GM23338 (cell line): ENCODE measurements at regions not wholly inside any gene's neighbourhood (a gene's known extent, or its start where the extent isn't known, plus 50 kb on each side); places are given as distances from the start of the nearest gene placed in this dataset.

ENCODE experiments used
- ATAC-seq: fragments of 200-7000 bp; cut with Tn5 transposase; 3 replicates; pipeline ENCODE4 v1.9.1; 2020
- DNase-seq: peaks from one replicate; pipeline ENCODE4 v3.0.0-alpha.2; 2015; ENCODE audit warnings: low spot score
- H2AFZ ChIP-seq: fragments of 200-600 bp; sonication (generic); 2 replicates; pipeline ENCODE4 v1.8.0; 2016; ENCODE audit warnings: antibody characterized with exemption, mild to moderate bottlenecking, moderate library complexity
- H3F3A ChIP-seq: fragments of 200-600 bp; sonication (generic); replicated peaks from 2 replicates; pipeline ENCODE4 v1.8.0; 2017; ENCODE audit warnings: antibody characterized with exemption, mixed run types, low read depth
- H3K27ac ChIP-seq: fragments of 200-600 bp; sonication (generic); 2 replicates; pipeline ENCODE4 v1.6.1; 2016; ENCODE audit warnings: low read depth
- H3K27me3 ChIP-seq: fragments of 200-600 bp; sonication (generic); 2 replicates; pipeline ENCODE4 v1.8.0; 2016; ENCODE audit warnings: mild to moderate bottlenecking, mixed run types, moderate library complexity; ENCODE audit not compliant: insufficient read depth
- H3K36me3 ChIP-seq: fragments of 200-600 bp; sonication (generic); 2 replicates; pipeline ENCODE4 v1.8.0; 2016; ENCODE audit warnings: mild to moderate bottlenecking; ENCODE audit not compliant: insufficient read depth
- H3K4me1 ChIP-seq: fragments of 200-600 bp; sonication (generic); 2 replicates; pipeline ENCODE4 v1.8.0; 2016; ENCODE audit warnings: mild to moderate bottlenecking, moderate library complexity; ENCODE audit not compliant: insufficient read depth
- H3K4me2 ChIP-seq: fragments of 200-600 bp; sonication (generic); 2 replicates; pipeline ENCODE4 v1.7.1; 2017; ENCODE audit warnings: mixed run types
- H3K4me3 ChIP-seq: fragments of 200-600 bp; sonication (generic); 2 replicates; pipeline ENCODE4 v1.6.1; 2016; ENCODE audit warnings: mixed run types
- H3K79me2 ChIP-seq: fragments of 200-600 bp; sonication (generic); replicated peaks from 2 replicates; pipeline ENCODE4 v1.8.0; 2017; ENCODE audit warnings: mild to moderate bottlenecking; ENCODE audit not compliant: insufficient read depth
- H3K9me2 ChIP-seq: fragments of 200-600 bp; sonication (generic); 2 replicates; pipeline ENCODE4 v1.8.0; 2017; ENCODE audit not compliant: insufficient read depth
- H4K20me1 ChIP-seq: fragments of 200-600 bp; sonication (generic); replicated peaks from 2 replicates; pipeline ENCODE4 v1.8.0; 2017; ENCODE audit warnings: mild to moderate bottlenecking; ENCODE audit not compliant: insufficient read depth
- H3K27ac Mint-ChIP-seq: 2 replicates; pipeline ENCODE4 v1.8.0; 2020; ENCODE audit warnings: inconsistent platforms, mild to moderate bottlenecking, moderate library complexity, mixed read lengths
- H3K27me3 Mint-ChIP-seq: 3 replicates; pipeline ENCODE4 v1.8.0; 2022; ENCODE audit warnings: low read depth, mild to moderate bottlenecking, moderate library complexity, mixed read lengths, inconsistent platforms; ENCODE audit not compliant: insufficient read depth, poor library complexity
- H3K36me3 Mint-ChIP-seq: 3 replicates; pipeline ENCODE4 v1.8.0; 2021; ENCODE audit warnings: low read depth, mild to moderate bottlenecking, inconsistent platforms, moderate library complexity, mixed read lengths
- H3K4me1 Mint-ChIP-seq: 3 replicates; pipeline ENCODE4 v1.8.0; 2020; ENCODE audit warnings: mild to moderate bottlenecking, inconsistent platforms, mixed read lengths
- H3K4me3 Mint-ChIP-seq: 3 replicates; pipeline ENCODE4 v1.8.0; 2021; ENCODE audit warnings: moderate library complexity, mild to moderate bottlenecking, inconsistent platforms, mixed read lengths
- H3K9me3 Mint-ChIP-seq: 3 replicates; pipeline ENCODE4 v1.8.0; 2020; ENCODE audit warnings: moderate library complexity, mild to moderate bottlenecking, inconsistent platforms, mixed read lengths
- CREB1 ChIP-seq: fragments of 250-450 bp; sonication (Bioruptor Pico); IDR thresholded peaks from 2 replicates; pipeline ENCODE4 v1.5.0; 2020; ENCODE audit warnings: low read depth, mild to moderate bottlenecking, moderate library complexity
- EZH2 ChIP-seq: fragments of 200-600 bp; sonication (generic); IDR thresholded peaks from one replicate; pipeline ENCODE4 v1.8.0; 2017; ENCODE audit warnings: antibody characterized with exemption, mild to moderate bottlenecking, low read depth; ENCODE audit not compliant: unreplicated experiment
- EZH2phosphoT487 ChIP-seq: fragments of 200-600 bp; sonication (generic); IDR thresholded peaks from one replicate; pipeline ENCODE4 v1.8.1; 2018; ENCODE audit warnings: antibody characterized with exemption; ENCODE audit not compliant: unreplicated experiment
- NANOG ChIP-seq: IDR thresholded peaks from 2 replicates; pipeline ENCODE4 v1.6.1; 2016; ENCODE audit warnings: antibody characterized with exemption, borderline replicate concordance
- POLR2AphosphoS5 ChIP-seq: IDR thresholded peaks from 2 replicates; pipeline ENCODE4 v1.6.1; 2016; ENCODE audit warnings: antibody characterized with exemption, low read depth
- ZNF114 ChIP-seq: fragments of 250-450 bp; sonication (Bioruptor Pico); IDR thresholded peaks from 2 replicates; pipeline ENCODE4 v1.5.0; 2020; ENCODE audit warnings: mild to moderate bottlenecking, moderate library complexity
- ZNF331 ChIP-seq: fragments of 250-450 bp; sonication (Bioruptor Pico); IDR thresholded peaks from 2 replicates; pipeline ENCODE4 v1.5.0; 2020; ENCODE audit warnings: low read depth, mild to moderate bottlenecking, moderate library complexity
- TF ChIP-seq, protein P1 (sequence below): IDR thresholded peaks from 2 replicates; pipeline ENCODE4 v1.6.1; 2016; ENCODE audit warnings: antibody characterized with exemption
- TF ChIP-seq, protein P2 (sequence below): fragments of 250-450 bp; sonication (Bioruptor Pico); IDR thresholded peaks from 2 replicates; pipeline ENCODE4 v1.5.0; 2020; ENCODE audit warnings: mild to moderate bottlenecking, moderate library complexity

- TF ChIP-seq ZNF331 (CRISPR knock-in tag) (no peak), NANOG (no peak)
Observed at GRCh38 chr3:182702216-182702615, 91.1 kb upstream of the ATP11B start (continued).

DNA sequence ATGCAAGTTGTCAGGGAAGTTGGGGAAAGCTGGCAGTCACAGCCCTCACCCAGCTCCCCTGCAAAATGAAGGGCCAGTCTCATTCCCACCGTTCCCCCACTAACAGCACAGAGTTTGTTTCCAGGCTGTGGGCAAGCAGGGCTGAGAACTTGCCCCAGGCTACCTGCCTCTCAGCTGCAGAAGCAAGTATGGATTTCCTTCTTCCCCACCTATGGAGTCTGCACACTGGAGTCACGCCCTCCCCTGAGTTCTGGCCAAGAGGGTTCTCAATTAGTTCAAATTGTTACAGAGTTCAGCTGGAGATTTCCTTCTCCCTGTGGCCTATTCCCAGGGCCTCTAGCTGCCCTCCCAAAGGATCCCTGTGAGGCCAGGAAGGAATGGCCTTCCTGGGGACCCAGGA, 90.1 kb upstream of the ATP11B start:
- H3K79me2 ChIP-seq: no peaks in the 10 kb centered on the region
- Mint-ChIP-seq H3K27ac (no peak overlapping the region), H3K4me3 (no peak overlapping the region), H3K9me3 (no peaks in the 10 kb centered on the region; the same call in 2 of the 3 replicates), H3K36me3 (no peaks in the 10 kb centered on the region), H3K27me3 (peaks cover 2% of the 10 kb centered on the region), H3K4me1 (peaks cover 10% of the 10 kb centered on the region; the same call in 2 of the 3 replicates)
- no peaks in the 10 kb centered on the region for H3K9me2 ChIP-seq
- ATAC-seq (no peak), DNase-seq (no peak)
- no peaks in the 10 kb centered on the region for H3K36me3 ChIP-seq
- no peak overlapping the region for H3K4me2 ChIP-seq
- H3K27ac ChIP-seq: no peak overlapping the region
- H3K4me1 ChIP-seq: 0 out of 2 replicates have a peak, but pooled peaks cover 9% of the 10 kb centered on the region
- H3K27me3 ChIP-seq: no peaks in the 10 kb centered on the region
- TF ChIP-seq ZNF331 (CRISPR knock-in tag): no peak
- no peak for TF ChIP-seq CREB1
- TF ChIP-seq, protein P1, sequence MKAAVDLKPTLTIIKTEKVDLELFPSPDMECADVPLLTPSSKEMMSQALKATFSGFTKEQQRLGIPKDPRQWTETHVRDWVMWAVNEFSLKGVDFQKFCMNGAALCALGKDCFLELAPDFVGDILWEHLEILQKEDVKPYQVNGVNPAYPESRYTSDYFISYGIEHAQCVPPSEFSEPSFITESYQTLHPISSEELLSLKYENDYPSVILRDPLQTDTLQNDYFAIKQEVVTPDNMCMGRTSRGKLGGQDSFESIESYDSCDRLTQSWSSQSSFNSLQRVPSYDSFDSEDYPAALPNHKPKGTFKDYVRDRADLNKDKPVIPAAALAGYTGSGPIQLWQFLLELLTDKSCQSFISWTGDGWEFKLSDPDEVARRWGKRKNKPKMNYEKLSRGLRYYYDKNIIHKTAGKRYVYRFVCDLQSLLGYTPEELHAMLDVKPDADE: no peak
- no peak for TF ChIP-seq EZH2phosphoT487
- no peak for TF ChIP-seq ZNF114 (CRISPR knock-in tag)
- no peak for TF ChIP-seq EZH2
- TF ChIP-seq, protein P2, sequence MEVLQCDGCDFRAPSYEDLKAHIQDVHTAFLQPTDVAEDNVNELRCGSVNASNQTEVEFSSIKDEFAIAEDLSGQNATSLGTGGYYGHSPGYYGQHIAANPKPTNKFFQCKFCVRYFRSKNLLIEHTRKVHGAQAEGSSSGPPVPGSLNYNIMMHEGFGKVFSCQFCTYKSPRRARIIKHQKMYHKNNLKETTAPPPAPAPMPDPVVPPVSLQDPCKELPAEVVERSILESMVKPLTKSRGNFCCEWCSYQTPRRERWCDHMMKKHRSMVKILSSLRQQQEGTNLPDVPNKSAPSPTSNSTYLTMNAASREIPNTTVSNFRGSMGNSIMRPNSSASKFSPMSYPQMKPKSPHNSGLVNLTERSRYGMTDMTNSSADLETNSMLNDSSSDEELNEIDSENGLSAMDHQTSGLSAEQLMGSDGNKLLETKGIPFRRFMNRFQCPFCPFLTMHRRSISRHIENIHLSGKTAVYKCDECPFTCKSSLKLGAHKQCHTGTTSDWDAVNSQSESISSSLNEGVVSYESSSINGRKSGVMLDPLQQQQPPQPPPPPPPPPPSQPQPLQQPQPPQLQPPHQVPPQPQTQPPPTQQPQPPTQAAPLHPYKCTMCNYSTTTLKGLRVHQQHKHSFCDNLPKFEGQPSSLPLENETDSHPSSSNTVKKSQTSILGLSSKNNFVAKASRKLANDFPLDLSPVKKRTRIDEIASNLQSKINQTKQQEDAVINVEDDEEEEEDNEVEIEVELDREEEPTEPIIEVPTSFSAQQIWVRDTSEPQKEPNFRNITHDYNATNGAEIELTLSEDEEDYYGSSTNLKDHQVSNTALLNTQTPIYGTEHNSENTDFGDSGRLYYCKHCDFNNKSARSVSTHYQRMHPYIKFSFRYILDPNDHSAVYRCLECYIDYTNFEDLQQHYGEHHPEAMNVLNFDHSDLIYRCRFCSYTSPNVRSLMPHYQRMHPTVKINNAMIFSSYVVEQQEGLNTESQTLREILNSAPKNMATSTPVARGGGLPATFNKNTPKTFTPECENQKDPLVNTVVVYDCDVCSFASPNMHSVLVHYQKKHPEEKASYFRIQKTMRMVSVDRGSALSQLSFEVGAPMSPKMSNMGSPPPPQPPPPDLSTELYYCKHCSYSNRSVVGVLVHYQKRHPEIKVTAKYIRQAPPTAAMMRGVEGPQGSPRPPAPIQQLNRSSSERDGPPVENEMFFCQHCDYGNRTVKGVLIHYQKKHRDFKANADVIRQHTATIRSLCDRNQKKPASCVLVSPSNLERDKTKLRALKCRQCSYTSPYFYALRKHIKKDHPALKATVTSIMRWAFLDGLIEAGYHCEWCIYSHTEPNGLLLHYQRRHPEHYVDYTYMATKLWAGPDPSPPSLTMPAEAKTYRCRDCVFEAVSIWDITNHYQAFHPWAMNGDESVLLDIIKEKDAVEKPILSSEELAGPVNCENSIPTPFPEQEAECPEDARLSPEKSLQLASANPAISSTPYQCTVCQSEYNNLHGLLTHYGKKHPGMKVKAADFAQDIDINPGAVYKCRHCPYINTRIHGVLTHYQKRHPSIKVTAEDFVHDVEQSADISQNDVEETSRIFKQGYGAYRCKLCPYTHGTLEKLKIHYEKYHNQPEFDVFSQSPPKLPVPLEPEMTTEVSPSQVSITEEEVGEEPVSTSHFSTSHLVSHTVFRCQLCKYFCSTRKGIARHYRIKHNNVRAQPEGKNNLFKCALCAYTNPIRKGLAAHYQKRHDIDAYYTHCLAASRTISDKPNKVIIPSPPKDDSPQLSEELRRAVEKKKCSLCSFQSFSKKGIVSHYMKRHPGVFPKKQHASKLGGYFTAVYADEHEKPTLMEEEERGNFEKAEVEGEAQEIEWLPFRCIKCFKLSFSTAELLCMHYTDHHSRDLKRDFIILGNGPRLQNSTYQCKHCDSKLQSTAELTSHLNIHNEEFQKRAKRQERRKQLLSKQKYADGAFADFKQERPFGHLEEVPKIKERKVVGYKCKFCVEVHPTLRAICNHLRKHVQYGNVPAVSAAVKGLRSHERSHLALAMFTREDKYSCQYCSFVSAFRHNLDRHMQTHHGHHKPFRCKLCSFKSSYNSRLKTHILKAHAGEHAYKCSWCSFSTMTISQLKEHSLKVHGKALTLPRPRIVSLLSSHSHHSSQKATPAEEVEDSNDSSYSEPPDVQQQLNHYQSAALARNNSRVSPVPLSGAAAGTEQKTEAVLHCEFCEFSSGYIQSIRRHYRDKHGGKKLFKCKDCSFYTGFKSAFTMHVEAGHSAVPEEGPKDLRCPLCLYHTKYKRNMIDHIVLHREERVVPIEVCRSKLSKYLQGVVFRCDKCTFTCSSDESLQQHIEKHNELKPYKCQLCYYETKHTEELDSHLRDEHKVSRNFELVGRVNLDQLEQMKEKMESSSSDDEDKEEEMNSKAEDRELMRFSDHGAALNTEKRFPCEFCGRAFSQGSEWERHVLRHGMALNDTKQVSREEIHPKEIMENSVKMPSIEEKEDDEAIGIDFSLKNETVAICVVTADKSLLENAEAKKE (CRISPR knock-in tag): no peak
- no peak for TF ChIP-seq POLR2AphosphoS5
- H3K4me3 ChIP-seq: no peak overlapping the region
- H2AFZ ChIP-seq: no peak overlapping the region
- no peaks in the 10 kb centered on the region for H4K20me1 ChIP-seq
- H3F3A ChIP-seq: no peaks in the 10 kb centered on the region
